Activated T-cell treated with anti-CD3 and anti-CD28 coated beads for 24 hours (primary cell): ENCODE measurements at regions not wholly inside any gene's neighbourhood (a gene's known extent, or its start where the extent isn't known, plus 50 kb on each side); places are given as distances from the start of the nearest gene placed in this dataset.
"Not testable (repeated sequence)": the region's sequence is repeated elsewhere in the genome, so short reads cannot be mapped to it uniquely, and the experiment has no call there.

Experiments
- DNase-seq: peaks from one replicate; pipeline ENCODE4 v3.0.0-alpha.2; 2020; ENCODE audit warnings: low read depth

GRCh38 chr4:66602622-66603021, 932.3 kb upstream of the EPHA5 start:
- no peak for DNase-seq

GRCh38 chr4:66591968-66592367, 921.7 kb upstream of the EPHA5 start:
- no peak for DNase-seq

GRCh38 chr4:66590488-66591215, 920.4 kb upstream of the EPHA5 start:
- no peak for DNase-seq

- no peak for DNase-seq
Observed at GRCh38 chr4:66589183-66589582, 918.9 kb upstream of the EPHA5 start.

GRCh38 chr4:66585767-66586166, 915.5 kb upstream of the EPHA5 start:
- no peak for DNase-seq

- no peak for DNase-seq
Observed at GRCh38 chr4:66577922-66578321, 907.6 kb upstream of the EPHA5 start.

GRCh38 chr4:66575008-66575696, 904.9 kb upstream of the EPHA5 start:
- DNase-seq: no peak

GRCh38 chr4:66574145-66574978, 904.1 kb upstream of the EPHA5 start:
- no peak for DNase-seq

- DNase-seq: no peak
Observed at GRCh38 chr4:66572949-66573348, 902.7 kb upstream of the EPHA5 start.

- no peak for DNase-seq
Observed at GRCh38 chr4:66571145-66571695, 900.9 kb upstream of the EPHA5 start.

GRCh38 chr4:66569228-66569627, 898.9 kb upstream of the EPHA5 start:
- DNase-seq: no peak

- DNase-seq: no peak
Observed at GRCh38 chr4:66568431-66568830, 898.1 kb upstream of the EPHA5 start.

- DNase-seq: no peak
Observed at GRCh38 chr4:66568001-66568400, 897.7 kb upstream of the EPHA5 start.

GRCh38 chr4:66567551-66567950, 897.3 kb upstream of the EPHA5 start:
- DNase-seq: no peak

GRCh38 chr4:66565801-66566200, 895.5 kb upstream of the EPHA5 start:
- DNase-seq: no peak

GRCh38 chr4:66564901-66565651, 894.8 kb upstream of the EPHA5 start:
- DNase-seq: no peak

GRCh38 chr4:66562276-66562806, 892.1 kb upstream of the EPHA5 start:
- no peak for DNase-seq

GRCh38 chr4:66561465-66562053, 891.3 kb upstream of the EPHA5 start:
- not testable (repeated sequence) for DNase-seq

GRCh38 chr4:66558651-66559050, 888.4 kb upstream of the EPHA5 start:
- DNase-seq: no peak

- no peak for DNase-seq
Observed at GRCh38 chr4:66556651-66557278, 886.5 kb upstream of the EPHA5 start.

- DNase-seq: no peak
Observed at GRCh38 chr4:66555301-66555700, 885.0 kb upstream of the EPHA5 start.
